PC-3 (cell line): ENCODE measurements at regions not wholly inside any gene's neighbourhood (a gene's known extent, or its start where the extent isn't known, plus 50 kb on each side); places are given as distances from the start of the nearest gene placed in this dataset.

ENCODE experiments used
- EZH2 ChIP-seq: fragments of 300-600 bp; sonication (generic); IDR thresholded peaks from one replicate; pipeline ENCODE4 v1.6.1; 2017; ENCODE audit warnings: antibody characterized with exemption, mild to moderate bottlenecking, low read length; ENCODE audit not compliant: unreplicated experiment
- EZH2phosphoT487 ChIP-seq: fragments of 300-600 bp; sonication (generic); IDR thresholded peaks from 2 replicates; pipeline ENCODE4 v1.6.1; 2018; ENCODE audit warnings: mild to moderate bottlenecking, antibody characterized with exemption, low read length, borderline replicate concordance
- TF ChIP-seq, protein P1 (sequence below): fragments of 300-600 bp; sonication (generic); conservative IDR thresholded peaks from 2 replicates; pipeline ENCODE4 v1.5.1; 2017; ENCODE audit warnings: antibody characterized with exemption, low read depth, mild to moderate bottlenecking, low read length

GRCh38 chr10:35707642-35708425, 65.7 kb upstream of the FZD8 start:
- TF ChIP-seq, protein P1, sequence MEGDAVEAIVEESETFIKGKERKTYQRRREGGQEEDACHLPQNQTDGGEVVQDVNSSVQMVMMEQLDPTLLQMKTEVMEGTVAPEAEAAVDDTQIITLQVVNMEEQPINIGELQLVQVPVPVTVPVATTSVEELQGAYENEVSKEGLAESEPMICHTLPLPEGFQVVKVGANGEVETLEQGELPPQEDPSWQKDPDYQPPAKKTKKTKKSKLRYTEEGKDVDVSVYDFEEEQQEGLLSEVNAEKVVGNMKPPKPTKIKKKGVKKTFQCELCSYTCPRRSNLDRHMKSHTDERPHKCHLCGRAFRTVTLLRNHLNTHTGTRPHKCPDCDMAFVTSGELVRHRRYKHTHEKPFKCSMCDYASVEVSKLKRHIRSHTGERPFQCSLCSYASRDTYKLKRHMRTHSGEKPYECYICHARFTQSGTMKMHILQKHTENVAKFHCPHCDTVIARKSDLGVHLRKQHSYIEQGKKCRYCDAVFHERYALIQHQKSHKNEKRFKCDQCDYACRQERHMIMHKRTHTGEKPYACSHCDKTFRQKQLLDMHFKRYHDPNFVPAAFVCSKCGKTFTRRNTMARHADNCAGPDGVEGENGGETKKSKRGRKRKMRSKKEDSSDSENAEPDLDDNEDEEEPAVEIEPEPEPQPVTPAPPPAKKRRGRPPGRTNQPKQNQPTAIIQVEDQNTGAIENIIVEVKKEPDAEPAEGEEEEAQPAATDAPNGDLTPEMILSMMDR, result no peak
- TF ChIP-seq EZH2phosphoT487 (no peak), EZH2 (no peak)
